HepG2 (cell line): ENCODE measurements at regions not wholly inside any gene's neighbourhood (a gene's known extent, or its start where the extent isn't known, plus 50 kb on each side); places are given as distances from the start of the nearest gene placed in this dataset.
A peak's percentile ranks its signal among the peaks of the same experiment; 100 is the strongest.

ENCODE experiments used
- ATAC-seq: fragments of 200-7000 bp; cut with Tn5 transposase; 3 replicates; pipeline ENCODE4 v1.9.1; 2020; ENCODE audit warnings: mild to moderate bottlenecking, moderate library complexity
- BruUV-seq: library from RNA; stranded (reverse); fragments of 400-500 nt; replicated peaks from 2 replicates; lab custom pipeline; 2021; lab: Mats Ljungman, UMichigan
- CTCF ChIA-PET: fragments of 300-600 bp; formaldehyde crosslinking; extraction: SDS; loops from one replicate; lab custom pipeline; 2021; ENCODE audit warnings: low total read pairs, inconsistent platforms, low intra/inter-chr PET ratio; lab: Yijun Ruan, JAX
- POLR2A ChIA-PET: fragments of 350-600 bp; sonication (Branson Sonifier 250); formaldehyde crosslinking; loops from one replicate; lab custom pipeline; 2020; ENCODE audit warnings: antibody characterized with exemption, inconsistent platforms; lab: Yijun Ruan, JAX
- DNase-seq: peaks from one replicate; pipeline ENCODE4 v3.0.0-alpha.2; 2015; ENCODE audit warnings: low spot score
- FAIRE-seq: peaks from 3 replicates; lab custom pipeline; 2011; peaks lifted over from hg19 to GRCh38; lab: Jason Lieb, UNC
- H2AFZ ChIP-seq: one replicate; pipeline ENCODE4 v1.6.1; 2011; ENCODE audit warnings: low read length, inconsistent platforms
- H3K27ac ChIP-seq: fragments of 300-600 bp; 3 replicates; pipeline ENCODE4 v1.8.0; 2011; ENCODE audit warnings: mixed run types, mild to moderate bottlenecking, mixed read lengths, low read length, inconsistent platforms; ENCODE audit not compliant: insufficient read depth; ENCODE audit errors: extremely low read length
- H3K27me3 ChIP-seq, 2 experiments: fragments of 200-600 bp in 1 of 2; 2 replicates in 1 of 2; 3 replicates in 1 of 2; pipeline versions ENCODE4 v1.6.0 to v1.8.0; 2011; ENCODE audit warnings: low read length in 2 of 2, mild to moderate bottlenecking in 2 of 2, moderate library complexity in 2 of 2, inconsistent platforms in 1 of 2; ENCODE audit not compliant: insufficient read depth in 2 of 2, control insufficient read depth in 1 of 2
- H3K36me3 ChIP-seq, 2 experiments: fragments of 200-600 bp in 1 of 2; replicated peaks in 1 of 2; 2 replicates in 1 of 2; 3 replicates in 1 of 2; pipeline versions ENCODE4 v1.5.1 to v1.8.0; 2011; ENCODE audit warnings: low read length in 2 of 2, inconsistent platforms in 1 of 2; ENCODE audit not compliant: insufficient read depth in 2 of 2, control insufficient read depth in 1 of 2
- H3K4me1 ChIP-seq: 2 replicates; pipeline ENCODE4 v1.5.1; 2012; ENCODE audit warnings: low read length, inconsistent platforms; ENCODE audit not compliant: insufficient read depth
- H3K4me2 ChIP-seq: 2 replicates; pipeline ENCODE4 v1.6.0; 2011; ENCODE audit warnings: low read depth, low read length, inconsistent platforms
- H3K4me3 ChIP-seq, 3 experiments: fragments of 200-600 bp in 1 of 3; sonication (generic), shearing (Covaris generic) in 1 of 3; replicated peaks in 1 of 3; 2 replicates each; pipeline ENCODE4 v1.5.1; 2011 to 2016; ENCODE audit warnings: low read length in 3 of 3, inconsistent platforms in 2 of 3, low read depth in 2 of 3, mild to moderate bottlenecking in 2 of 3, control low read depth in 1 of 3, mixed read lengths in 1 of 3; ENCODE audit not compliant: insufficient read depth in 1 of 3
- H3K79me2 ChIP-seq: one replicate; pipeline ENCODE4 v1.6.1; 2011; ENCODE audit warnings: low read length, inconsistent platforms; ENCODE audit not compliant: insufficient read depth
- H3K9ac ChIP-seq: 2 replicates; pipeline ENCODE4 v1.6.0; 2011; ENCODE audit warnings: mild to moderate bottlenecking, low read depth, low read length, inconsistent platforms; ENCODE audit not compliant: insufficient read depth
- H3K9me3 ChIP-seq: 2 replicates; pipeline ENCODE4 v1.5.1; 2012; ENCODE audit warnings: mild to moderate bottlenecking, low read length
- H4K20me1 ChIP-seq: 2 replicates; pipeline ENCODE4 v1.6.0; 2011; ENCODE audit warnings: inconsistent platforms, mild to moderate bottlenecking, low read length, moderate library complexity; ENCODE audit not compliant: insufficient read depth
- ARID3A ChIP-seq: IDR thresholded peaks from 2 replicates; pipeline ENCODE4 v1.6.1; 2012; ENCODE audit warnings: low read depth, low read length, improper control_type of control experiment
- ARNT2 ChIP-seq: sonication (generic); formaldehyde crosslinking; IDR thresholded peaks from 2 replicates; pipeline ENCODE4 v1.8.0; 2022; ENCODE audit warnings: mild to moderate bottlenecking, low read depth, missing genetic modification reagents, moderate library complexity
- MBD4 ChIP-seq: IDR thresholded peaks from 2 replicates; pipeline ENCODE4 v1.6.1; 2012; ENCODE audit warnings: low read length, inconsistent platforms, borderline replicate concordance
- NFATC3 ChIP-seq: sonication (generic); formaldehyde crosslinking; IDR thresholded peaks from 2 replicates; pipeline ENCODE4 v1.5.1; 2020; ENCODE audit warnings: mild to moderate bottlenecking, missing genetic modification reagents
- SMYD3 ChIP-seq: sonication (generic); formaldehyde crosslinking; IDR thresholded peaks from 2 replicates; pipeline ENCODE4 v1.8.1; 2023; ENCODE audit warnings: mild to moderate bottlenecking, missing genetic modification reagents
- ZBTB20 ChIP-seq: sonication (generic); formaldehyde crosslinking; IDR thresholded peaks from 2 replicates; pipeline ENCODE4 v1.8.1; 2023; ENCODE audit warnings: missing genetic modification reagents, low read depth, mild to moderate bottlenecking, borderline replicate concordance
- ZNF317 ChIP-seq: sonication (generic); formaldehyde crosslinking; IDR thresholded peaks from 2 replicates; pipeline ENCODE4 v1.5.0; 2020; ENCODE audit warnings: mild to moderate bottlenecking, missing genetic modification reagents
- ZNF318 ChIP-seq: sonication (generic); formaldehyde crosslinking; IDR thresholded peaks from 2 replicates; pipeline ENCODE4 v1.4.0; 2020; ENCODE audit warnings: mild to moderate bottlenecking, missing genetic modification reagents
- ZNF367 ChIP-seq: sonication (generic); formaldehyde crosslinking; IDR thresholded peaks from 2 replicates; pipeline ENCODE4 v1.4.0; 2020; ENCODE audit warnings: missing genetic modification reagents, borderline replicate concordance
- ZNF543 ChIP-seq: sonication (generic); formaldehyde crosslinking; IDR thresholded peaks from 2 replicates; pipeline ENCODE4 v1.4.0; 2020; ENCODE audit warnings: mild to moderate bottlenecking, missing genetic modification reagents
- in situ Hi-C: cut with HindIII; loops from 2 replicates; pipeline ENCODE4 v1.10.0; 2017; ENCODE audit warnings: low pct_unique_long_range_greater_than_20kb; ENCODE audit not compliant: extremely low pct_ligation_motif_present
- intact Hi-C: fragments of 100-400 bp; cut with micrococcal nuclease; formaldehyde crosslinking; loops from one replicate; pipeline ENCODE4 v1.10.0; 2022; ENCODE audit not compliant: unreplicated experiment

GRCh38 chr6:168774381-168774780 is 333.4 kb downstream of the SMOC2 start:
- FAIRE-seq (no peak), DNase-seq (no peak), ATAC-seq (no peak)
- ChIA-PET POLR2A (no interaction called here), CTCF (no interaction called here)
- intact Hi-C loops, result no loop called here
- H3K36me3 ChIP-seq, result no peaks in the 10 kb centered on the region
- no peaks in the 10 kb centered on the region; the same call in 1 of the 2 replicates for H3K9me3 ChIP-seq
- no peak overlapping the region for H3K4me2 ChIP-seq
- no peak overlapping the region for H3K9ac ChIP-seq
- no peak overlapping the region for H3K4me3 ChIP-seq
- TF ChIP-seq ZNF317 (CRISPR knock-in tag) (peak; percentile 76), ZBTB20 (no peak), NFATC3 (CRISPR knock-in tag) (no peak), ZNF543 (CRISPR knock-in tag) (no peak)
- no peaks in the 10 kb centered on the region for H3K79me2 ChIP-seq
- peaks cover 9 to 37% of the 10 kb centered on the region in 2 experiments for H3K27me3 ChIP-seq
- no peak overlapping the region for H3K27ac ChIP-seq
- in situ Hi-C loops, result no loop called here
- H3K4me1 ChIP-seq, result no peaks in the 10 kb centered on the region
- H2AFZ ChIP-seq, result no peak overlapping the region
- no TSS peak for BruUV-seq
- no peaks in the 10 kb centered on the region for H4K20me1 ChIP-seq

- H3K36me3 ChIP-seq, result no peaks in the 10 kb centered on the region
- DNase-seq (no peak), FAIRE-seq (no peak), ATAC-seq (no peak)
- ChIA-PET CTCF (no interaction called here), POLR2A (no interaction called here)
- H3K9ac ChIP-seq, result no peak overlapping the region
- peaks cover 9 to 31% of the 10 kb centered on the region in 2 experiments for H3K27me3 ChIP-seq
- no peaks in the 10 kb centered on the region for H3K79me2 ChIP-seq
- intact Hi-C loops, result no loop called here
- in situ Hi-C loops, result no loop called here
- no peaks in the 10 kb centered on the region for H3K4me1 ChIP-seq
- no peak overlapping the region for H3K4me3 ChIP-seq
- H2AFZ ChIP-seq, result no peak overlapping the region
- H4K20me1 ChIP-seq, result no peaks in the 10 kb centered on the region
- H3K27ac ChIP-seq, result no peak overlapping the region
- no peaks in the 10 kb centered on the region; the same call in 1 of the 2 replicates for H3K9me3 ChIP-seq
- no peak overlapping the region for H3K4me2 ChIP-seq
- no TSS peak for BruUV-seq
- TF ChIP-seq ARNT2 (CRISPR knock-in tag), result no peak
- no peak for TF ChIP-seq ZNF318 (CRISPR knock-in tag)
- TF ChIP-seq ZNF367 (CRISPR knock-in tag), result no peak
- TF ChIP-seq ARID3A, result no peak
- TF ChIP-seq MBD4, result no peak
- no peak for TF ChIP-seq SMYD3 (CRISPR knock-in tag)
Observed at GRCh38 chr6:168773788-168774187, 332.8 kb downstream of the SMOC2 start.
